ENCODE measurements at regions not wholly inside any gene's neighbourhood (a gene's known extent, or its start where the extent isn't known, plus 50 kb on each side); places are given as distances from the start of the nearest gene placed in this dataset.

DNA sequence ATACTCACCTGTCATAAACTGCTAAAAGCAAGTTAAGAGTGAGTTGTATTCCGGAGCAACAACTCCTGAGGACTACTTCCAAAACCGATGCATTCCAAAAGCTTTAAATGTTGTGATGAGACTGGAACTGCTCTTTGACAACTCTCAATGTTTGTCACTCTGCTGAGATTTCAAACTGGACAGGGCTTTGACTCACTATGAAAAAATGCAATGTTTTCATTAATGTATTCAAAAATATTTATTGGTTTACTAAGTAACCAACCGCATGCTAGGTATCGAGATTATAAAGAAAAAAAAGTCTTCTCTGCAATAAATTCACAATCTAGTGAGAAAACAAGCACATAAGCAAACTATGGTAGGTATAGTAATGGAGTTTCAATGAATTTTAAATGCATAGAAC lies 107.9 kb upstream of the GNAI1 start:
- TF ChIP-seq, protein P1, sequence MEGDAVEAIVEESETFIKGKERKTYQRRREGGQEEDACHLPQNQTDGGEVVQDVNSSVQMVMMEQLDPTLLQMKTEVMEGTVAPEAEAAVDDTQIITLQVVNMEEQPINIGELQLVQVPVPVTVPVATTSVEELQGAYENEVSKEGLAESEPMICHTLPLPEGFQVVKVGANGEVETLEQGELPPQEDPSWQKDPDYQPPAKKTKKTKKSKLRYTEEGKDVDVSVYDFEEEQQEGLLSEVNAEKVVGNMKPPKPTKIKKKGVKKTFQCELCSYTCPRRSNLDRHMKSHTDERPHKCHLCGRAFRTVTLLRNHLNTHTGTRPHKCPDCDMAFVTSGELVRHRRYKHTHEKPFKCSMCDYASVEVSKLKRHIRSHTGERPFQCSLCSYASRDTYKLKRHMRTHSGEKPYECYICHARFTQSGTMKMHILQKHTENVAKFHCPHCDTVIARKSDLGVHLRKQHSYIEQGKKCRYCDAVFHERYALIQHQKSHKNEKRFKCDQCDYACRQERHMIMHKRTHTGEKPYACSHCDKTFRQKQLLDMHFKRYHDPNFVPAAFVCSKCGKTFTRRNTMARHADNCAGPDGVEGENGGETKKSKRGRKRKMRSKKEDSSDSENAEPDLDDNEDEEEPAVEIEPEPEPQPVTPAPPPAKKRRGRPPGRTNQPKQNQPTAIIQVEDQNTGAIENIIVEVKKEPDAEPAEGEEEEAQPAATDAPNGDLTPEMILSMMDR (IDR thresholded peaks at IDR 0.05) = no peak
- no peak for TF ChIP-seq POLR2A (IDR thresholded peaks at IDR 0.05)
